ENCODE measurements at regions not wholly inside any gene's neighbourhood (a gene's known extent, or its start where the extent isn't known, plus 50 kb on each side); places are given as distances from the start of the nearest gene placed in this dataset.

DNA sequence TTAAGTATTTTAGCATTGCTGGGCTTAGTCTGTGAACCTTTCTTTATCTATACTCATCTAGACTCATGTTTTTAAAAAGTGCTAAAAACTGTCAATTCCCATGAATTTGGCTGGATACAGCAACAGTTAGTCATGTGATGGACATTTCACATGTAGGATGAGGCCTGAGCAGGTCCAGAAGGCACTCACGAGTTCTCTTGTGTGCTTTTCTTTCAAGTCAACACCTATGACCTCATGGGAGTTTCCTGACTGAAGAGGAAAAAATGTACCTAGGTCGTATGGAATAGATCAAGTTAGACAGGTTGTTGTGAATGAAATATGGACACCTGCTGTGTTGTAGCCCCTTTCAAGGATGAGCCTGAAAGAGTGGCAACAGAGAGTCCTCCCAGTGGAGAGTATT, 394.2 kb downstream of the DUSP10 start:
- no peak for TF ChIP-seq POLR2A (IDR thresholded peaks at IDR 0.05)
- no peak for TF ChIP-seq CTCF (IDR thresholded peaks at IDR 0.05)

Measured in thyroid gland (tissue), 4 donors.